ENCODE measurements at regions not wholly inside any gene's neighbourhood (a gene's known extent, or its start where the extent isn't known, plus 50 kb on each side); places are given as distances from the start of the nearest gene placed in this dataset.

- peaks cover 9% of the 10 kb centered on the region for H3K4me1 Mint-ChIP-seq (ENCODE audit: low read depth)
- ATAC-seq (no peak), DNase-seq (no peak)
- H3K27ac Mint-ChIP-seq: no peak overlapping the region
- H3K4me3 Mint-ChIP-seq: no peak overlapping the region
- H3K27me3 Mint-ChIP-seq: peaks cover 5% of the 10 kb centered on the region
- TF ChIP-seq CTCF (IDR thresholded peaks at IDR 0.05): no peak
- POLR2A ChIA-PET: no interaction called here
- CTCF ChIA-PET: no interaction called here
- no peaks in the 10 kb centered on the region for H3K36me3 Mint-ChIP-seq (ENCODE audit: low read depth)
- intact Hi-C loops (cut with micrococcal nuclease): no loop called here
- no peaks in the 10 kb centered on the region for H3K9me3 Mint-ChIP-seq
These were observed 59.8 kb upstream of the TES start for GRCh38 chr7:116150588-116150987.

GRCh38 chr7:116152276-116152675, 58.1 kb upstream of the TES start:
- ATAC-seq (peak; percentile 27), DNase-seq (no peak)
- H3K4me3 Mint-ChIP-seq: no peak overlapping the region
- no peak overlapping the region for H3K27ac Mint-ChIP-seq
- H3K9me3 Mint-ChIP-seq: no peaks in the 10 kb centered on the region
- H3K27me3 Mint-ChIP-seq: peaks cover 5% of the 10 kb centered on the region
- ChIA-PET CTCF (interaction anchor here (1.9 to 2.3 kb wide), 2 partner anchors 14 to 15 kb away, joined by 5 to 10 read pairs; no protein-coding TSS in a partner anchor), POLR2A (interaction anchor here (0.7 kb wide), 1 partner anchor 79 kb away, joined by 3 read pairs; no protein-coding TSS in a partner anchor)
- TF ChIP-seq CTCF (IDR thresholded peaks at IDR 0.05): no peak
- intact Hi-C loops (cut with micrococcal nuclease): no loop called here
- no peaks in the 10 kb centered on the region for H3K36me3 Mint-ChIP-seq (ENCODE audit: low read depth)
- H3K4me1 Mint-ChIP-seq (ENCODE audit: low read depth): no peaks in the 10 kb centered on the region

GRCh38 chr7:116153050-116153449, 57.3 kb upstream of the TES start:
- H3K27me3 Mint-ChIP-seq: peaks cover 6% of the 10 kb centered on the region
- POLR2A ChIA-PET: interaction anchor here (0.7 kb wide), 1 partner anchor 78 kb away, joined by 3 read pairs; no protein-coding TSS in a partner anchor
- TF ChIP-seq CTCF (IDR thresholded peaks at IDR 0.05): no peak
- no peak overlapping the region for H3K27ac Mint-ChIP-seq
- DNase-seq: no peak
- CTCF ChIA-PET: interaction anchor here (1.9 to 2.3 kb wide), 2 partner anchors 14 kb away, joined by 5 to 10 read pairs; no protein-coding TSS in a partner anchor
- H3K9me3 Mint-ChIP-seq: no peaks in the 10 kb centered on the region
- no peak for ATAC-seq
- no peaks in the 10 kb centered on the region for H3K4me1 Mint-ChIP-seq (ENCODE audit: low read depth)
- H3K36me3 Mint-ChIP-seq (ENCODE audit: low read depth): no peaks in the 10 kb centered on the region
- intact Hi-C loops (cut with micrococcal nuclease): no loop called here
- H3K4me3 Mint-ChIP-seq: no peak overlapping the region

GRCh38 chr7:116159711-116160110, 50.6 kb upstream of the TES start:
- CTCF ChIA-PET: interaction anchor here (1.0 to 1.8 kb wide), 3 partner anchors 14 to 76 kb away, joined by 3 to 7 read pairs (median 6); no protein-coding TSS in a partner anchor
- Mint-ChIP-seq H3K4me3 (no peak overlapping the region), H3K4me1 (ENCODE audit: low read depth) (no peaks in the 10 kb centered on the region), H3K27me3 (peaks cover 6% of the 10 kb centered on the region), H3K27ac (no peak overlapping the region), H3K9me3 (no peaks in the 10 kb centered on the region), H3K36me3 (ENCODE audit: low read depth) (no peaks in the 10 kb centered on the region)
- ATAC-seq: no peak
- intact Hi-C loops (cut with micrococcal nuclease): no loop called here
- POLR2A ChIA-PET: no interaction called here
- TF ChIP-seq CTCF (IDR thresholded peaks at IDR 0.05): no peak
- no peak for DNase-seq
